ENCODE measurements at regions not wholly inside any gene's neighbourhood (a gene's known extent, or its start where the extent isn't known, plus 50 kb on each side); places are given as distances from the start of the nearest gene placed in this dataset.

- WGBS (ENCODE audit: insufficient coverage), result 88% methylated on average over 6 of the region's 8 CpGs
- Histone ChIP-seq H3K27ac (ENCODE audit: insufficient read depth in 1 of 2, low read depth in 1 of 2, low read length in 2 of 2, poor library complexity in 1 of 2, severe bottlenecking in 2 of 2) (no peak overlapping the region), H3K9me3 (ENCODE audit: control extremely low read depth in 1 of 5, control insufficient read depth in 4 of 5, insufficient read depth in 2 of 5, low read depth in 1 of 5, low read length in 4 of 5) (no peaks in the 10 kb centered on the region), H3K36me3 (ENCODE audit: control insufficient read depth in 4 of 4, insufficient read depth in 4 of 4, low read length in 3 of 4) (no peaks in the 10 kb centered on the region), H3K27me3 (replicated peaks in 2 of 5; ENCODE audit: control insufficient read depth in 4 of 5, insufficient read depth in 5 of 5, low read length in 4 of 5) (peaks cover 0 to 31% (median 5%) of the 10 kb centered on the region in 5 experiments), H3K4me1 (ENCODE audit: control extremely low read depth in 1 of 4, control insufficient read depth in 4 of 4, insufficient read depth in 4 of 4, low read length in 3 of 4) (no peaks in the 10 kb centered on the region), H3K4me3 (ENCODE audit: control insufficient read depth in 1 of 7, extremely low read depth in 1 of 7, insufficient read depth in 4 of 7, low read depth in 2 of 7, low read length in 6 of 7) (no peak overlapping the region)
- CTCF ChIA-PET, result interaction anchor here (8.5 kb wide), 1 partner anchor 259 kb away, joined by 88 read pairs; the partner anchor contains the start of gene NSG2
- no peak for DNase-seq
- POLR2A ChIA-PET, result interaction anchor here (0.6 kb wide), 1 partner anchor 114 kb away, joined by 3 read pairs; no protein-coding TSS in a partner anchor
Observed at GRCh38 chr5:174305241-174305681, 259.8 kb downstream of the NSG2 start.

DNA sequence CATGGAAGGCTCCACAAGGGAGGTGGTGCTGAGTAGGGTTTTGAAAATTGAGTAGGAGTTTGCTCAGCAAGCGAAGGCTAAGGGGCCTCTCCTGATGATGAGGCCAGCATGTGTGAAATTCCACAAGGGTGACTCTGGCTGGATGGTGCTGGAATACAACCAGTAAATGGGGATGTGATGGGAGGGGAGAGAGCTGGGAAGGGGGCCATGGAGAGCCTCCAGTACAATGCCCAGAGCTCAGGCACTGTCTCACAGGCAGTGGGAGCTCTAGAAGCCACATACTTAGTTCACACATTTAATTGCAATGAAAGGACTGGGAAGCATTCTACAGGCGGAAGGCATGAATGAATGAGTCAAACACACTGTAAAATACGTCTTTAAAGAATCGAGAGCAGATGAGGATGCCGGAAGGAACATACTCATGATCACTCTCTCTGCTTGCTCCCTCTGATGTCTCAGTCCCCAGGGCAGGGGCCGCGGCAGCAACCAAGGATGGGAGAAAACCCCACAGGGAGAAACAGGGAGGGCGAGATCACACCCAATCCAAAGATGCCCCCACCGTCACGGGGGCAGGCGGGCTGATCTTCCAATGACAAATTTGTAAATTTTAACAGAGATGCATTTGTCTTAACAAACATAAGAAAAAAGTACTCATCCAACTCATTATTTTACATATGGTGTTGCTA is 261.0 kb downstream of the NSG2 start:
- Histone ChIP-seq H3K27me3 (replicated peaks in 2 of 5; ENCODE audit: control insufficient read depth in 4 of 5, insufficient read depth in 5 of 5, low read length in 4 of 5) (peaks cover 0 to 31% (median 10%) of the 10 kb centered on the region in 5 experiments), H3K9me3 (ENCODE audit: control extremely low read depth in 1 of 5, control insufficient read depth in 4 of 5, insufficient read depth in 2 of 5, low read depth in 1 of 5, low read length in 4 of 5) (no peaks in the 10 kb centered on the region), H3K4me1 (ENCODE audit: control extremely low read depth in 1 of 4, control insufficient read depth in 4 of 4, insufficient read depth in 4 of 4, low read length in 3 of 4) (peaks cover 0 to under 1% (median 0%) of the 10 kb centered on the region in 4 experiments), H3K27ac (ENCODE audit: insufficient read depth in 1 of 2, low read depth in 1 of 2, low read length in 2 of 2, poor library complexity in 1 of 2, severe bottlenecking in 2 of 2) (no peak overlapping the region), H3K4me3 (ENCODE audit: control insufficient read depth in 1 of 7, extremely low read depth in 1 of 7, insufficient read depth in 4 of 7, low read depth in 2 of 7, low read length in 6 of 7) (no peak overlapping the region), H3K36me3 (ENCODE audit: control insufficient read depth in 4 of 4, insufficient read depth in 4 of 4, low read length in 3 of 4) (no peaks in the 10 kb centered on the region)
- CTCF ChIA-PET, result interaction anchor here (8.5 kb wide), 1 partner anchor 260 kb away, joined by 88 read pairs; the partner anchor contains the start of gene NSG2
- POLR2A ChIA-PET, result no interaction called here
- WGBS (ENCODE audit: insufficient coverage), result 89% methylated on average over 11 of the region's 11 CpGs
- no peak for DNase-seq

DNA sequence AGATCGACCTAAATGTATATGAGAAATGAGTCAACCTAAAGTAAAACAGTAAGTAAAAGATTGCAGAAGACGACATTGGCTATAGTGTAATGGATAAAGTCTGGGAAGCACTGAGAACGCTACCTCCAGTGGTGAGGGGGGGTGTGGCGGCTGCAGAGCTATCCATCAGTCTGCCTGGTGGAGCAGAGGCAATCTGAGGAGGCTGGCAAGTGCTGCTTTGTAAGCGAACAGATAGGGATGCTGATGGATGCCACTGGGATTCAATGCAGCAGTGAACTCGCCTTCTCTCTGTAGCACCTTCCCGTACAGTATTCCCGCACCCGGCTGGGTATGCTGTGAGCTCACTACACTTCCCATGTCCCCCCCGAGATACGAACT is 261.5 kb downstream of the NSG2 start:
- H3K4me3 ChIP-seq (ENCODE audit: control insufficient read depth in 1 of 7, extremely low read depth in 1 of 7, insufficient read depth in 4 of 7, low read depth in 2 of 7, low read length in 6 of 7), result no peak overlapping the region
- DNase-seq, result no peak
- peaks cover 0 to 4% (median 2%) of the 10 kb centered on the region in 4 experiments for H3K4me1 ChIP-seq (ENCODE audit: control extremely low read depth in 1 of 4, control insufficient read depth in 4 of 4, insufficient read depth in 4 of 4, low read length in 3 of 4)
- no peaks in the 10 kb centered on the region for H3K36me3 ChIP-seq (ENCODE audit: control insufficient read depth in 4 of 4, insufficient read depth in 4 of 4, low read length in 3 of 4)
- peaks cover 0 to 35% (median 10%) of the 10 kb centered on the region in 5 experiments for H3K27me3 ChIP-seq (replicated peaks in 2 of 5; ENCODE audit: control insufficient read depth in 4 of 5, insufficient read depth in 5 of 5, low read length in 4 of 5)
- 66% methylated on average over 10 of the region's 11 CpGs for WGBS (ENCODE audit: insufficient coverage)
- H3K9me3 ChIP-seq (ENCODE audit: control extremely low read depth in 1 of 5, control insufficient read depth in 4 of 5, insufficient read depth in 2 of 5, low read depth in 1 of 5, low read length in 4 of 5), result no peaks in the 10 kb centered on the region
- CTCF ChIA-PET, result interaction anchor here (8.5 kb wide), 1 partner anchor 261 kb away, joined by 88 read pairs; the partner anchor contains the start of gene NSG2
- POLR2A ChIA-PET, result no interaction called here
- no peak overlapping the region for H3K27ac ChIP-seq (ENCODE audit: insufficient read depth in 1 of 2, low read depth in 1 of 2, low read length in 2 of 2, poor library complexity in 1 of 2, severe bottlenecking in 2 of 2)

DNA sequence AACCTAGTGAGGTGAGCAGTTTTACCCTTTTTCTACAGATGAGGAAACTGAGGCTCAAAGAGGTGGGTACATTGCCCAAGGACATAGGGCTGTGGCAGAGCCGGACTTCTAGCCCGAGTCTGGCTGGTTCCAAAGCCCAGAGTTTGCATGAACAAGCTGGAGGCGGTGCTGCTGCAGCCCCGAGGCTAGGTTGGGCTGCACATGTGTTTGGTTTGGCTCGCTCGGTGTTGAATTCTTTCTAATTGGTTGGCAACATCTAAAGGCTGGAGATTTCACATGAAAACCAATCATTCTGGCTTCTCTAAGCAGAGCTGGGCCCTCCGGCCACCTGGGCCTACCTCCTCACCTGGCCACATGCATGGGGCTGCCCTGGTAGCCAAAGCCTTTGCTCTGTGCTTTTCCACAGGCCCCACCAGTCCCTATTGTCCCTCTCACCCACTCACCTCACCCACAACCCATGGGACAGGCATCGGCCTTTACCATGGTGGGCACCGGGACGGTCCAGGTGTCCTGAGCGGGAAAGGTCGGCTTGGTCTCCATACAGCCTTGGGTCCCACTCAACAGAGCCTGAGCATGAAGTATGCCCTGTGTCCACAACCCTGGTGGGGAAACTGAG is 262.3 kb downstream of the NSG2 start:
- CTCF ChIA-PET, result interaction anchor here (1.4 to 8.5 kb wide), 2 partner anchors 240 to 262 kb away, joined by 3 to 88 read pairs; partner anchors contain the start of gene NSG2
- peaks cover 0 to 42% (median 10%) of the 10 kb centered on the region in 5 experiments for H3K27me3 ChIP-seq (replicated peaks in 2 of 5; ENCODE audit: control insufficient read depth in 4 of 5, insufficient read depth in 5 of 5, low read length in 4 of 5)
- WGBS (ENCODE audit: insufficient coverage), result 97% methylated on average over 11 of the region's 12 CpGs

GRCh38 chr5:174309131-174309795 is 263.8 kb downstream of the NSG2 start:
- H3K9me3 ChIP-seq (ENCODE audit: control extremely low read depth in 1 of 5, control insufficient read depth in 4 of 5, insufficient read depth in 2 of 5, low read depth in 1 of 5, low read length in 4 of 5), result no peaks in the 10 kb centered on the region
- no peaks in the 10 kb centered on the region for H3K36me3 ChIP-seq (ENCODE audit: control insufficient read depth in 4 of 4, insufficient read depth in 4 of 4, low read length in 3 of 4)
- ChIA-PET CTCF (interaction anchor here (8.5 kb wide), 1 partner anchor 263 kb away, joined by 88 read pairs; the partner anchor contains the start of gene NSG2), POLR2A (interaction anchor here (1.6 kb wide), 1 partner anchor 15 kb away, joined by 4 read pairs; no protein-coding TSS in a partner anchor)
- H3K27me3 ChIP-seq (replicated peaks in 2 of 5; ENCODE audit: control insufficient read depth in 4 of 5, insufficient read depth in 5 of 5, low read length in 4 of 5), result peaks cover 2 to 46% (median 10%) of the 10 kb centered on the region in 5 experiments
- H3K4me3 ChIP-seq (ENCODE audit: control insufficient read depth in 1 of 7, extremely low read depth in 1 of 7, insufficient read depth in 4 of 7, low read depth in 2 of 7, low read length in 6 of 7), result no peak overlapping the region
- 89% methylated on average over 13 of the region's 14 CpGs for WGBS (ENCODE audit: insufficient coverage)
- H3K27ac ChIP-seq (ENCODE audit: insufficient read depth in 1 of 2, low read depth in 1 of 2, low read length in 2 of 2, poor library complexity in 1 of 2, severe bottlenecking in 2 of 2), result no peak overlapping the region
- no peak for DNase-seq
- peaks cover 0 to 8% (median 2%) of the 10 kb centered on the region in 4 experiments for H3K4me1 ChIP-seq (ENCODE audit: control extremely low read depth in 1 of 4, control insufficient read depth in 4 of 4, insufficient read depth in 4 of 4, low read length in 3 of 4)

More for the DNA sequence above, 262.3 kb downstream of the NSG2 start:
- Histone ChIP-seq H3K9me3 (ENCODE audit: control extremely low read depth in 1 of 5, control insufficient read depth in 4 of 5, insufficient read depth in 2 of 5, low read depth in 1 of 5, low read length in 4 of 5) (no peaks in the 10 kb centered on the region), H3K4me1 (ENCODE audit: control extremely low read depth in 1 of 4, control insufficient read depth in 4 of 4, insufficient read depth in 4 of 4, low read length in 3 of 4) (peaks cover 0 to 8% (median 2%) of the 10 kb centered on the region in 4 experiments), H3K27ac (ENCODE audit: insufficient read depth in 1 of 2, low read depth in 1 of 2, low read length in 2 of 2, poor library complexity in 1 of 2, severe bottlenecking in 2 of 2) (no peak overlapping the region), H3K36me3 (ENCODE audit: control insufficient read depth in 4 of 4, insufficient read depth in 4 of 4, low read length in 3 of 4) (no peaks in the 10 kb centered on the region), H3K4me3 (ENCODE audit: control insufficient read depth in 1 of 7, extremely low read depth in 1 of 7, insufficient read depth in 4 of 7, low read depth in 2 of 7, low read length in 6 of 7) (no peak overlapping the region)
- DNase-seq, result no peak
- POLR2A ChIA-PET, result no interaction called here

DNA sequence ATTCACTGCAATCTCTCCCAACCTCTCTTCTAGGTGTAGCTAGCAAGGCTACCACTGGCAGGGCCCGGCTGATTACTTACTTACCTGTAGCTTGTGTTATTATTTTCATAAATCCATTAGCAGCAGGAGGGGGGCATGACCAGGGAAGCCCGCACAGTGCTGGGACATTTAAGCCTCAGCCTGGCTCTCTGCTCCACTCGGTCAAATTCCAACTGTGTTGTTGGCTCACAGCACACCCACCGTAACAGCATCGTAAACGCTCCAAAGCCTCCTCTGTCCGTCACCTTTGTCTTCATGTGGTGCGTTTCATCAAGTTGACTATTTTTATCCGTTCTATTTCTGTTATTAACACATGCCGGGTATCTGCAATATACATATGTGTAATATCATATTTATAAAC is 264.7 kb downstream of the NSG2 start:
- 91% methylated on average over 6 of the region's 10 CpGs for WGBS (ENCODE audit: insufficient coverage)
- H3K27ac ChIP-seq (ENCODE audit: insufficient read depth in 1 of 2, low read depth in 1 of 2, low read length in 2 of 2, poor library complexity in 1 of 2, severe bottlenecking in 2 of 2), result no peak overlapping the region
- peaks cover 0 to 8% (median 2%) of the 10 kb centered on the region in 4 experiments for H3K4me1 ChIP-seq (ENCODE audit: control extremely low read depth in 1 of 4, control insufficient read depth in 4 of 4, insufficient read depth in 4 of 4, low read length in 3 of 4)
- no peak overlapping the region for H3K4me3 ChIP-seq (ENCODE audit: control insufficient read depth in 1 of 7, extremely low read depth in 1 of 7, insufficient read depth in 4 of 7, low read depth in 2 of 7, low read length in 6 of 7)
- ChIA-PET POLR2A (interaction anchor here (1.6 kb wide), 1 partner anchor 14 kb away, joined by 4 read pairs; no protein-coding TSS in a partner anchor), CTCF (interaction anchor here (0.6 to 8.5 kb wide), 5 partner anchors 20 to 691 kb away, joined by 3 to 88 read pairs (median 4); partner anchors contain the start of gene NSG2)
- no peaks in the 10 kb centered on the region for H3K9me3 ChIP-seq (ENCODE audit: control extremely low read depth in 1 of 5, control insufficient read depth in 4 of 5, insufficient read depth in 2 of 5, low read depth in 1 of 5, low read length in 4 of 5)
- no peak for DNase-seq
- H3K27me3 ChIP-seq (replicated peaks in 2 of 5; ENCODE audit: control insufficient read depth in 4 of 5, insufficient read depth in 5 of 5, low read length in 4 of 5), result peaks cover 2 to 54% (median 10%) of the 10 kb centered on the region in 5 experiments
- H3K36me3 ChIP-seq (ENCODE audit: control insufficient read depth in 4 of 4, insufficient read depth in 4 of 4, low read length in 3 of 4), result no peaks in the 10 kb centered on the region

Measured in common myeloid progenitor, CD34-positive (primary cell).